ENCODE measurements at regions not wholly inside any gene's neighbourhood (a gene's known extent, or its start where the extent isn't known, plus 50 kb on each side); places are given as distances from the start of the nearest gene placed in this dataset.
"Not testable (repeated sequence)": the region's sequence is repeated elsewhere in the genome, so short reads cannot be mapped to it uniquely, and the experiment has no call there.

DNA sequence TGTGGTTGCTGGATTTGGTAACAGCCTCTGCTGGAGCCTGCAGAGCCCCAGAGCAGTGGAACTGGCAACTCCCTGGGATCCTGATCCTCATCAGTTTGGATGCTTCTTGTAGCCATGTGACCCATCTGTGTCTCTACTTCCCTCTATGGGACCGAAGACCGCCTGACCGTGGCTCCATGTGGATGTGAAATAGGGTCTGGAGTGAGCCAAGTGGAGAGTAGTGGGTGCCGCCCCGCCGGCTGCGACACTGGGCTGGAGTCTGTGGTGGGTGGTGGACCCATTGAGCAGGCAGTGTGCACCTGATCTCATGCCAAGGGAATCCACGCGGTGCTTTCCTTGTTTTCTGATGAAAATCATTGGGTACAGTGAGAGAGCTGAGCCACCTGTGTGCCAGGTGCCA, 543.2 kb upstream of the B3GAT1 start:
- Mint-ChIP-seq H3K27ac (no peak overlapping the region), H3K27me3 (no peaks in the 10 kb centered on the region), H3K4me3 (no peak overlapping the region), H3K9me3 (no peaks in the 10 kb centered on the region), H3K4me1 (ENCODE audit: low read depth) (no peaks in the 10 kb centered on the region), H3K36me3 (ENCODE audit: low read depth) (no peaks in the 10 kb centered on the region)
- intact Hi-C loops (cut with micrococcal nuclease), result no loop called here

DNA sequence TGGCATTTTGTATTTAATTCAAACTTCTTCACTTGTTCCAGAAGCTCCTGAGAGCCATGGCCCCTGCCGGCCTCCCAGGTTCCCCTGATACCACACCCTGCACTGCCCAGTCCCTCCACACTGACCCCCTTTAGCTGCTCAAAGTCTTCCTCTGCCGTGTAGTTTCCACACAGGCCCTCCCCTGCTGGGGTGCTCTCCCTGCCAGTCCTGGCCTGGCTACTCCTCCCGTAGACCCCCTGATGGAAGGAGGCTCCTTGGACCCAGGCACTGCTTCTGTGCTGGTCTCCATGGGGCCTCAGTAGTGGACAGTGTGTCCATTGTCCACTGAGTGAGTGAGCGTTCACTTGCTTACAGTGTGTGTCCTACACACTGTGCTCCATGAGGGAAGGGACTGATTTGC, 542.4 kb upstream of the B3GAT1 start:
- intact Hi-C loops (cut with micrococcal nuclease); H3K27me3 Mint-ChIP-seq; H3K27ac Mint-ChIP-seq; H3K4me3 Mint-ChIP-seq; H3K36me3 Mint-ChIP-seq (ENCODE audit: low read depth); H3K9me3 Mint-ChIP-seq; H3K4me1 Mint-ChIP-seq (ENCODE audit: low read depth): not testable (repeated sequence)

DNA sequence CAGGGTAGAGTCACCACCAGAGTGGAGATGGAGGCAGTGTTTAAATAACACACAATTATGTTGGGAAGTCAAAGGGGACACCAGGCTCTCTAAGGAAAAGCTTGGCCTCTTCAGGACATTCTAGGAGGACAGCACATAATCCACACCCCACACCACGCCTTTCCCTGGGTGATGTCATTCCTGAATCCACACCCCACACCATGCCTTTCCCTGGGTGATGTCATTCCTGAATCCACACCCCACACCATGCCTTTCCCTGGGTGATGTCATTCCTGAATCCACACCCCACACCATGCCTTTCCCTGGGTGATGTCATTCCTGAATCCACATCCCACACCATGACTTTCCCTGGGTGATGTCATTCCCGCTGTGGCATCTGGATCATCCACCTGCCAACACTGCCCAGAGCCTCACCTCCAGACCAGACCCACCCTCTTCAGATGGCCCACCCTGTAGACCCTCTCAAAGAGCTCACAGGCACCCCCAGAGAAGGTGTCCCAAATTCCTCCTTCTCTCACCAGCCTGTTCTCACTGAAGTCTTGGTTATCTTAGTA, 541.5 kb upstream of the B3GAT1 start:
- intact Hi-C loops (cut with micrococcal nuclease); H3K27ac Mint-ChIP-seq; H3K36me3 Mint-ChIP-seq (ENCODE audit: low read depth); H3K27me3 Mint-ChIP-seq; H3K9me3 Mint-ChIP-seq; H3K4me1 Mint-ChIP-seq (ENCODE audit: low read depth); H3K4me3 Mint-ChIP-seq: not testable (repeated sequence)

DNA sequence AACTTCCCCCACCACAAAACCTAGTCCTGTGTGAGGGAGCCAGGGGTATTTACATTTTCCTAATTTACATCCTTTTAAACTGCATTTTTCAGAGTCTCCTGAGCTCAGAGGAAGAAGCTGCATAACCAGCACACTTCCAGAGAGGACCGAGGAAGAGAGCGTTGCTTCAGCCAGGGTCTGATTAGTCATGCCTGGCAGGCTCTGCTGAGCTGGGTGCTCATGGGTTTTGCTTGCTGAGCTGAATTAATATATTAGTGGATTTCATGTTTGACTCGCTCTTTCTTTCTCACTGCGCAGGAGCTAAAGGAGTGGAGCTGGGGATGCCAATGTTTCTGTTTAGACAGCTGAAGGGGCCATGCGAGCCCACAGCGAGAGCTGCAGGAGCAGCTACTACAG, 539.3 kb upstream of the B3GAT1 start:
- Mint-ChIP-seq H3K36me3 (ENCODE audit: low read depth) (no peaks in the 10 kb centered on the region), H3K4me3 (no peak overlapping the region), H3K27ac (no peak overlapping the region), H3K9me3 (no peaks in the 10 kb centered on the region), H3K4me1 (ENCODE audit: low read depth) (no peaks in the 10 kb centered on the region), H3K27me3 (no peaks in the 10 kb centered on the region)
- intact Hi-C loops (cut with micrococcal nuclease), result no loop called here

DNA sequence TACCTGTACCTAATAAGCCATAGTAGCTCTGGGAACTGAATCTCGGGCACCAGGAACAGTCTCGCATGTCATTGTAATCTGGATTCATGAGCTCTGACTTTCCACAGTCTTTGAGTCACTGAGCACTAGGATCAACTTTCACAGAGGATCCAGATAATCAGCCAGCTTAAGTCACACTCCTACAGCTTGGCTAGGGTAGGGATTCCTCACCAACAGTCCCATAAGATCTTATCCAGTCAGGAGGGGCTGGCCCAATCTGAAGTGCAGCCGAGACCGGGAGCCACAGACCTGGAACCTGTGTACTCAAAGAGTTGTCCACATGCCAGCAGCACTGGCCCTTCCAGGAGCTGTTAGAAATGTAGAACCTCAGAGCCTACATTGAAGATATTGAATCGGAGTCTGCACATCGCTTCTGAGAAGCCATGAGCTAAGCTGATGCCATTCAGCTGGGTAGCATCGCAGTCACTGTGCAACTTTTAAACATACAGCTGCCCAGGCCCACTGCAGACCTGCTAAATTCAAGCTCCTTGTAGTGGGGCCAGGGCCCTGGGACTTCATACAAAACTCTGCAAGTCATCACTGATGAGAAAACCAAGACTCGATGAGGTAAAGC, 538.8 kb upstream of the B3GAT1 start:
- H3K9me3 Mint-ChIP-seq, result no peaks in the 10 kb centered on the region
- H3K27ac Mint-ChIP-seq, result no peak overlapping the region
- no peaks in the 10 kb centered on the region for H3K4me1 Mint-ChIP-seq (ENCODE audit: low read depth)
- intact Hi-C loops (cut with micrococcal nuclease), result no loop called here
- no peaks in the 10 kb centered on the region for H3K27me3 Mint-ChIP-seq
- no peak overlapping the region for H3K4me3 Mint-ChIP-seq
- no peaks in the 10 kb centered on the region for H3K36me3 Mint-ChIP-seq (ENCODE audit: low read depth)

DNA sequence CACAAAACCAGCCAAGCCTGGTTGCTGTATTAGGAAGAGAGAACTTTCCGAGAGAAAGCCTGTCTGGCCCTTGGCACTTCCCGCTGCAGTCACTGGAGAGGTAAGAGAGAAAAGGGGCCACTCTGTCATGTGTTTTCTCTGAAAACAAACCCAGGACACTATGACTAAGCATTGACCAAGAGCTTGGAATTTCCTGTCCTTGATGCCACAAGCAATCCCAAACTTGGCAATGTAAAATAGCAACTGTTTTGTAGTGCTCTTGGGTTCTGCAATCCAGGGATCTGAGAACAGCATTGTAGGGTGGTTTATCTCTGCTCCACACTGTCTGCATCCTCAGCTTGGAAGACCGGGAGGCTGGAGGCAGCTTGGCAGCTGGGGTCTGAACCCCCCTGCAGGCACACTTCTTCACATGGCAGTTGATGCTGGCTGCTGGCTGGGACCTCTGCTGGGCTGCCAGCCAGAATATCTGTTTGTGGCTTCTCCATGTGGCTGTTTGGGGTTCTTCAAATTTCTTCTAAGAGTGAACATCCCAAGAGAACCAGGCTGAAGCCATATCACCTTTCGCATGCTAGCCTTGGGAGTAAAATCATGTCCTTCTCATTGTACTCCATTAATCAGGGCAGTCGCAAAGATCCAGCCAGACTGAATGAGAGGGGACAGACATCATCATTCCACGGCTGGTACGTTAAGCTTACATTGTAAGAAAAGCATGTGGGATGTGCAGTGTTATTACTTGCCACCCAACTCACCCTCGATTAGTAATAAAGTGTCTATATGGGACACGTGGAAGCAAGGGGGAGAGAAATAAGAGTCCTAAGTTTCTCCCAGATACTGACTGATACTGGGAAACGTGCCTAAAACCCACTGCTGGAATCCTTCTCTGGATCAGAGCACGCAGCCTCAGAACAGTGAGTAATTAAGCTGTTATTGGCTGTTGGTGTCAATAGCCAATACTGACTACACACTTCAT, 537.4 kb upstream of the B3GAT1 start:
- Mint-ChIP-seq H3K4me1 (ENCODE audit: low read depth) (no peaks in the 10 kb centered on the region), H3K36me3 (ENCODE audit: low read depth) (no peaks in the 10 kb centered on the region), H3K9me3 (no peaks in the 10 kb centered on the region)

DNA sequence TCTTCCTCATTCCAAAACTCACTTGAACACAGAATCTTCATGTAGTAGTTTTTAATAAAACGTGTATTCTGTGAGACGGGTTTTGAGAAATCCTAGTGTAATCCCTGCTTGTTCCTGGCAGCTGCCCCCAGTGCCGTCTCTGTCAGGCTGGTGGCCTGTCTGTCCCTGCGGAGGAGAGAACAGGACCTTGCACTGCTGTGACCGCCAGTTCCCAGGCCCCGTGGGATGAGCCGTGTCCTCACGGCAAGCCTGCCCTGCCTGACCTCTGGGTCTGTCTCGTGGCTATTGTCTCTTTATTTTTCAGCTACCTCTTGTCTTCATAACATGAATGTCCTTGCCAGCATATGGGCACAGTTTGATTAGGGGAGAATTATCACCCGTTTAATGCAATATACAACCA, 535.5 kb upstream of the B3GAT1 start:
- Mint-ChIP-seq H3K4me3 (no peak overlapping the region), H3K9me3 (no peaks in the 10 kb centered on the region), H3K36me3 (ENCODE audit: low read depth) (no peaks in the 10 kb centered on the region), H3K4me1 (ENCODE audit: low read depth) (no peaks in the 10 kb centered on the region), H3K27me3 (no peaks in the 10 kb centered on the region), H3K27ac (no peak overlapping the region)
- intact Hi-C loops (cut with micrococcal nuclease), result no loop called here

More for the DNA sequence above, 537.4 kb upstream of the B3GAT1 start:
- H3K4me3 Mint-ChIP-seq, result no peak overlapping the region
- intact Hi-C loops (cut with micrococcal nuclease), result no loop called here
- H3K27me3 Mint-ChIP-seq, result no peaks in the 10 kb centered on the region
- H3K27ac Mint-ChIP-seq, result no peak overlapping the region

DNA sequence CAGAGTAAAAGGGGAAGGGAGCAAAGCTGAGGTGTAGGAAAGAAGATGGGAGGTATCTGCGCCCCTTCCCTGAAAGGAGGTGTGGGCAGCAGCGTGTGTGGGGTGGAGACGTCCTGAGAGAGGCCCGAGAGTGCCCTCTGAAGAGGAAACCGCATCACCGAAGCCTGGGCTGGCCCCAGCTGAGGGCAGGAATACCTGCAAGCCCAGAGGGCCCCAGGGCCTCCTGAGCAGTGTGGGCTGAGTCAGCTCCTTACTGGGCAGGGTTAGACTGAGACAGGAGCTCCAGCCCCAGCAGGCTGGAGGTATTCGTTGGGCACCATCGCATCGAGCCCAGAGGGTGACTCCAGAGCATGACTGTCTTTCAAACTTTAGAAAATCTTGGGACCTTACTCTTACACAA, 534.0 kb upstream of the B3GAT1 start:
- no peaks in the 10 kb centered on the region for H3K4me1 Mint-ChIP-seq (ENCODE audit: low read depth)
- H3K9me3 Mint-ChIP-seq, result no peaks in the 10 kb centered on the region
- no peaks in the 10 kb centered on the region for H3K36me3 Mint-ChIP-seq (ENCODE audit: low read depth)
- intact Hi-C loops (cut with micrococcal nuclease), result no loop called here
- H3K27me3 Mint-ChIP-seq, result no peaks in the 10 kb centered on the region
- H3K4me3 Mint-ChIP-seq, result no peak overlapping the region
- no peak overlapping the region for H3K27ac Mint-ChIP-seq

DNA sequence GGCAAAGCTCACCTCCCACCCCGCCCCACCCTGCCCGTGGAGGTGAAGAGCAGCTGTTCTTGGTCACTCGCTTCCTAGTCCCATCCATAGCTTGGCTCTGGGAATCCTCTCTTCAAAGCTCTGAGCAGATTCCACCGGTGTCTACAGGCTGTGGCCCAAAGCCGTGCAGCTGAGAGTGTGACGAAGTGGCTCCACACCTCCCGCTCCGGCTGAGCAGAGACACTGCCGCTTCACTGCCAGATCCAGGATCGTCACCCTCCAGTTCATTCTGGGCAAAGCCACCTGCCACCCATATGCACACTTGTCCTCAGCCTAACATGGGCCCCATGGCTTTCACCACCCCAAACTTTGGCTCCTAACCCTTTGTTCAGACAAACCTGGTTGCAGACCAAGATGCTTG, 532.9 kb upstream of the B3GAT1 start:
- Mint-ChIP-seq H3K27ac (no peak overlapping the region), H3K9me3 (no peaks in the 10 kb centered on the region), H3K27me3 (no peaks in the 10 kb centered on the region), H3K4me1 (ENCODE audit: low read depth) (no peaks in the 10 kb centered on the region), H3K36me3 (ENCODE audit: low read depth) (no peaks in the 10 kb centered on the region), H3K4me3 (no peak overlapping the region)
- intact Hi-C loops (cut with micrococcal nuclease), result no loop called here

DNA sequence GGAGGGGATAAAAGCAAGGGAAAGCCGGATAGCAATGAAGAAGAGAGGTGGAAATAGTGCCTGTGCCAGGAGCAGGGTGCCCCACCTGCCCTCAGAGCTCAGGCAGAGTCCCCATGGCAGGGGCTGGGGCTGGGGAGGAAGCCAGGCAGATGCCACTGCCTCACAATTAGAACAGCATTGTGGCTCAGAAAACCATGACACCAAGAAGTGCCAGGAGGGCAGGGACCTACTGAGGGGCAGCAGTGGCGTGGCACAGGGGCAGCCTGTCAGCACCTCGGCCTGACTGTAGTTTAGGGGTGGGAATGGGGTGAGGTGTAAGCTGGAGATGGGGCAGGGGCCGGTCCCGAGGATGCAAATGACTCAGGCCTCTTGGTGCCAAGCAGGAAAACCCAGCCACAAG, 532.1 kb upstream of the B3GAT1 start:
- Mint-ChIP-seq H3K4me1 (ENCODE audit: low read depth) (no peaks in the 10 kb centered on the region), H3K27ac (no peak overlapping the region), H3K36me3 (ENCODE audit: low read depth) (no peaks in the 10 kb centered on the region), H3K4me3 (no peak overlapping the region), H3K9me3 (no peaks in the 10 kb centered on the region), H3K27me3 (no peaks in the 10 kb centered on the region)
- intact Hi-C loops (cut with micrococcal nuclease), result no loop called here

DNA sequence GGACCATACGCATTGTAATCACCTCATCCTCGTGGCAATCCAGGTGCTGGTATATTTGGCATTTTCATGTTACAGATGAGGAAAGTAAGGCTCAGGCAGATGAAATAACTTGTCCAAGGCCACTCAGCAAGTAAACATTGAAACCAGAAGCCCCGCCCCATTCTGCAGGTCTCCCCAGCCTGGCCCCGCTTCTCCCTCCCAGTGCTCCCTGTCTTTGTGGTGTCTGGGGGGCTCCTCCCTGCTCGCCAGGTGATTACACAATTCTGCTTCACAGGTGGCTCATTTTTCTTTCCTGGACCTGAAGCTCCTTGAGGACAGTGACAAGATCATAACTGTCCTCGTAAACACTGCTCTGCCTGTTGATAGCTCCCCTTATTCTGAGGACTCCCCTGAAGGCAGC, 531.5 kb upstream of the B3GAT1 start:
- intact Hi-C loops (cut with micrococcal nuclease), result no loop called here
- H3K9me3 Mint-ChIP-seq, result no peaks in the 10 kb centered on the region
- no peaks in the 10 kb centered on the region for H3K36me3 Mint-ChIP-seq (ENCODE audit: low read depth)
- H3K27me3 Mint-ChIP-seq, result no peaks in the 10 kb centered on the region
- H3K4me3 Mint-ChIP-seq, result no peak overlapping the region
- H3K27ac Mint-ChIP-seq, result no peak overlapping the region
- no peaks in the 10 kb centered on the region for H3K4me1 Mint-ChIP-seq (ENCODE audit: low read depth)

DNA sequence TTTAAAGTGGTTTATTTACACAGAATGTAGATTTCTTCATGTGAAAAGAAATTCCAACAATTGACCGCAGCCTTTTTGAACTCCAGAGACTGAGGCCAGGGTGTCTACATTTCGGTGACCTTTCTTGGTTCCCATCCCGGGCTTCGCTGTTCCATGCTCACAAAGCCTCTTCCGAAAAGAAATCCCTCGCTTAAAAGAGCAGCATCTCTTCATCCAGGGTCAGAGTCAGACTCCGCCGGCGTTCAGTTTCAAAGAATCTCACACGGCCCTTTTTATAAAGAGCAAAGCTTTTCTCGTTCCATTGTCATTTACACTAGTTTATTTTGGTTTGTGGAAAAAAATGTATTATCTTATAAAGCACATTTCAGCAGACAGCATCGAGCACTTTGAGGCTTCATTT, 530.6 kb upstream of the B3GAT1 start:
- intact Hi-C loops (cut with micrococcal nuclease), result no loop called here
- H3K27me3 Mint-ChIP-seq, result no peaks in the 10 kb centered on the region
- no peak overlapping the region for H3K27ac Mint-ChIP-seq
- no peaks in the 10 kb centered on the region for H3K9me3 Mint-ChIP-seq
- H3K4me1 Mint-ChIP-seq (ENCODE audit: low read depth), result no peaks in the 10 kb centered on the region
- no peaks in the 10 kb centered on the region for H3K36me3 Mint-ChIP-seq (ENCODE audit: low read depth)
- no peak overlapping the region for H3K4me3 Mint-ChIP-seq

DNA sequence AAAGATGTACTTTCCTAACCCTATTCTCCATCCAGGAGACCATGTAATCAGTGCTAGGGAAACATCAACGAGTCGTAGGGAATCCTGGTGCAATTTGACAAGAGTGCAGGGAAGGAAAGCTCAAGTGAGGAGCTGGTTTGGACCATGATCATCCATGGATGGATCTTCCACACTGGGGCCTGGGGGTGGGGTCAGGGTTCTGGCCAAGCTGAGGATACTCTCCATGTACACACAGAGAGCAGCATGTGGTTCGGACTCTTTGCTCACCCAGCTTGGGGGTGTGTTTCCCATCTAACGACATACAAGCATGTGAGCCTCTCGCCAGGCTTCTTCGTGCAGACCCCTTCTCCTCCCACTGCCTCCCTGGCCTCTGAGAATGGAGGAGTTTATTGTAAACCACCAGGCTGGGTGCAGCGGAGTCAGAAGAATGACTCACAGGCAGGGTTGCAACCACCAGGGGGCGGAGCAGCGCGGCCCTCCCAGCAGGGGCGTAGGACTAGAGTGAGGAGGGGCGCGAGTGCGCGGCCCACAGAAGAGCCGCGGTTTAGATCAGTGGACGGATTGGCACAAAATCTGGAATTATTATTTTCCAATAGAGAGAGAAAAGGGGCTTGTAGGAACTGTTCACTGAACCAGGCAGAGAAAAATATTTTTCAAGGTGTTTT, 530.0 kb upstream of the B3GAT1 start:
- H3K4me1 Mint-ChIP-seq (ENCODE audit: low read depth); intact Hi-C loops (cut with micrococcal nuclease); H3K9me3 Mint-ChIP-seq; H3K4me3 Mint-ChIP-seq; H3K36me3 Mint-ChIP-seq (ENCODE audit: low read depth); H3K27me3 Mint-ChIP-seq; H3K27ac Mint-ChIP-seq: not testable (repeated sequence)

DNA sequence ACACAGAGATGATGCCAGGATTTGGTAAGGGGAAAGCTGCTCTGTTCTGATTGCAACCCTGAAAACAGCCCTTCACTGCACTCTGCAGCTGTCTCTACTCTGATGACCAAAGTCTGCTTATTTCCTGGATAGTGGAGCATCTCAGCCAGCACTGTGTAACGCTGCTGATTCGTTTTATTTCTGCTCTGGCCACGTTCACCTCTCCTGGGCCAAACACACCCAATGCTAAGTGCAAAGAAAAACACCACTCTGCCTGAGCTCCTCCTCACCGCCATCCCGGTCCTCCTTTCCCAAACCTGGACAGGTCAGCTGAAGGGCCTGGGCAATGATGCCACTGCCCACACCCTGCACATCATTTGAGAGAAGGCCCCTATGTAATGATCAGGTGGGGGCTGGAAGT, 529.3 kb upstream of the B3GAT1 start:
- no peak overlapping the region for H3K4me3 Mint-ChIP-seq
- no peaks in the 10 kb centered on the region for H3K36me3 Mint-ChIP-seq (ENCODE audit: low read depth)
- no peaks in the 10 kb centered on the region for H3K27me3 Mint-ChIP-seq
- no peak overlapping the region for H3K27ac Mint-ChIP-seq
- intact Hi-C loops (cut with micrococcal nuclease), result no loop called here
- no peaks in the 10 kb centered on the region for H3K4me1 Mint-ChIP-seq (ENCODE audit: low read depth)
- no peaks in the 10 kb centered on the region for H3K9me3 Mint-ChIP-seq

All from dendritic cell treated with granulocyte-macrophage colony-stimulating factor and Interleukin-4, amounts not matched to agents 40 ng/mL and 50 ng/mL, for 4 days (primary cell).